ENCODE measurements at regions not wholly inside any gene's neighbourhood (a gene's known extent, or its start where the extent isn't known, plus 50 kb on each side); places are given as distances from the start of the nearest gene placed in this dataset.

DNA sequence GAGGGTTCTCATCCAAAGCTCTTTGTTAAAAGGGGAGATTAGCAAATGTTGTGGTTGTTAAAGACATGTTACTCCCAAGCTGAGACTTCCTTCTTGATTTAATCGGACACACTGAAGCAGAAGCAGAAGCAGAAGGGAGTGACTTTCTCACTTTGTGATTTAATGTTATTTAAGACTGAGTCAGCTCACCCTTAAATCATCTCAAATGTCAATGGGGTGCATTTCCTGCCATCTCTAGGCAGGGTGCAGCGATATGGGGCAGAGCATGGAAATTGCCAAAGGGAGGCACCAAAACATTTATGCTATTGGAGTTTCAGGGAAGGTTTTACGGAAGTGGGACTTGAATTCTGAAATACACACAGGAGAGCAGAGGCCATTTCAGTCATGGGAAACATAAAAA, 283.6 kb downstream of the ABCC12 start:
- TF ChIP-seq, protein P1, sequence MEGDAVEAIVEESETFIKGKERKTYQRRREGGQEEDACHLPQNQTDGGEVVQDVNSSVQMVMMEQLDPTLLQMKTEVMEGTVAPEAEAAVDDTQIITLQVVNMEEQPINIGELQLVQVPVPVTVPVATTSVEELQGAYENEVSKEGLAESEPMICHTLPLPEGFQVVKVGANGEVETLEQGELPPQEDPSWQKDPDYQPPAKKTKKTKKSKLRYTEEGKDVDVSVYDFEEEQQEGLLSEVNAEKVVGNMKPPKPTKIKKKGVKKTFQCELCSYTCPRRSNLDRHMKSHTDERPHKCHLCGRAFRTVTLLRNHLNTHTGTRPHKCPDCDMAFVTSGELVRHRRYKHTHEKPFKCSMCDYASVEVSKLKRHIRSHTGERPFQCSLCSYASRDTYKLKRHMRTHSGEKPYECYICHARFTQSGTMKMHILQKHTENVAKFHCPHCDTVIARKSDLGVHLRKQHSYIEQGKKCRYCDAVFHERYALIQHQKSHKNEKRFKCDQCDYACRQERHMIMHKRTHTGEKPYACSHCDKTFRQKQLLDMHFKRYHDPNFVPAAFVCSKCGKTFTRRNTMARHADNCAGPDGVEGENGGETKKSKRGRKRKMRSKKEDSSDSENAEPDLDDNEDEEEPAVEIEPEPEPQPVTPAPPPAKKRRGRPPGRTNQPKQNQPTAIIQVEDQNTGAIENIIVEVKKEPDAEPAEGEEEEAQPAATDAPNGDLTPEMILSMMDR (conservative IDR thresholded peaks at IDR 0.05 in 1 of 2, IDR thresholded peaks at IDR 0.05 in 1 of 2; ENCODE audit: low read depth in 1 of 2, low read length in 2 of 2) = no peak
- no peak for TF ChIP-seq EZH2 (IDR thresholded peaks at IDR 0.05; ENCODE audit: low read length, missing control alignments)

All from fibroblast of lung (primary cell).